ENCODE measurements at regions not wholly inside any gene's neighbourhood (a gene's known extent, or its start where the extent isn't known, plus 50 kb on each side); places are given as distances from the start of the nearest gene placed in this dataset.
"Not testable (repeated sequence)": the region's sequence is repeated elsewhere in the genome, so short reads cannot be mapped to it uniquely, and the experiment has no call there.

DNA sequence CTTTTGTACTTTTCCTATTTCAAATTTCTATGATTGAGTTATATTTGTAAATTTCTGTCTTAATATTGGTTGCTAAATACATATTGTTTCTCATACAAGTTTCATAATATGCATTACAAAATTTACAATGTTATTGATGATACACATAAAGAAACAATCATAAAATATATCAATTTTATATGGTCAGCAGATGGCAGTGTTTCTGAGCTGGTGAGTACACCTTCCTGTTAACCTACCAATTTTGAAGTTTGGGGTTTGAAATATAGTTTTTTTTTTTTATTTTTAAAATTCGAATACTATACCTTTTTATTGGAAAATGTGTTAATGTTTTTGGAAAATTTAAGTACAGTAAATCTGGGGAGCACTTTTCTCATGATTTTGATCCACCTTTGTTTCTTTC, 1953.1 kb upstream of the ADGRL3 start:
- DNase-seq, result no peak

DNA sequence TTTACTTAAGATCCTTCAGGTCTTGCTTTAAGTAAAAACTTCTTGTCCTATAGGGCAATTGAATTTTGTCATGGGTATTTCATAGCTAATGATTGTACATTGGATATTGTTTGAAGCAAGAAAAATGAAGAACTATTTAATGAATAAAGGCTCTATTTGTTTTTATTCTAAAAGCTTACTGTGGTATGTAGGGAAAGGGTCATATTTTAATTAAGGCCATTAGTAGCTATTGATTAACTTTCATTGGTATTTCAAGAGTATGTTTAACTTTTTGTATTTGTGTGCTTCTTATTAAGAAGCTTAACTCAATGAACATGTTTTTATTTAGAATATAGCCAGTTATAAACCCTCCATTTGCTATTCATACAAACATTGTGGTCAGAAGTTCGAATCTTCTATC, 1951.8 kb upstream of the ADGRL3 start:
- DNase-seq, result no peak

DNA sequence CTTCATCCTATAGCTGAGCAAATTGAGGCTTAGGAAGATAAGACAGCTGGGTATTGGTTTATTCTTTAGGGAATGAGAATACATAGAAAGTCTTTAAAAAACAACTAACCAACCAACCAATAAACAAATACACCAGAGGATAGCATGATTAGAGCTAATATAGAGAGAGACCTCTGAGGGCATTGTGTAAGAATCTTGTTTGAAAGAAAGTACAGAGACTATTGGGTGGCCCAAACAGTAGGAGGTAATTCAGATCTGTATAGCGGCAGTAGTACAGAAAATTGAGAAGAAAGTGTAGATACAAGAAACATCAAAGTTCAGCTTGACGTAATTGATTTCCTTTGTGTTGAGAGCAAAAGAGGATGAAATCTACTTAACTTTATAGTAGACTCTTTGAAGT, 1951.0 kb upstream of the ADGRL3 start:
- no peak for DNase-seq

DNA sequence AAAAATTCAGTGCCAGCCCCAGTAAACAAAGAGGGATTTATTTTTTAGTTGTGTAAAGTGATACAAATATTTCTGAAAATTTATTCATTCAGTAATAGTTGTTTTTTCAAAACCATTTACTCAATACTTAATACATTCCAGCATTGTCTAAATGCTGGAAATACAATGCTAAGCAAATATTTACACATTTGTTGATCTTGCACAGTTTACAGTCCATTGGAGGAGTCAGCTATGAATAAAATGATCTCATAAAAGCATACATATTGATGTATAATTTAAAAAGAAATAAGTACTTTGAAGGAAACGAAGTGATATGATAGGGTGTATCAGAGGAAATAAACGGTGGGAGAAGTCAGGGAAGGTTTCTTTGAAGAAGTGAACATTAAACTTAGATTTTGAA, 1942.1 kb upstream of the ADGRL3 start:
- DNase-seq, result no peak

DNA sequence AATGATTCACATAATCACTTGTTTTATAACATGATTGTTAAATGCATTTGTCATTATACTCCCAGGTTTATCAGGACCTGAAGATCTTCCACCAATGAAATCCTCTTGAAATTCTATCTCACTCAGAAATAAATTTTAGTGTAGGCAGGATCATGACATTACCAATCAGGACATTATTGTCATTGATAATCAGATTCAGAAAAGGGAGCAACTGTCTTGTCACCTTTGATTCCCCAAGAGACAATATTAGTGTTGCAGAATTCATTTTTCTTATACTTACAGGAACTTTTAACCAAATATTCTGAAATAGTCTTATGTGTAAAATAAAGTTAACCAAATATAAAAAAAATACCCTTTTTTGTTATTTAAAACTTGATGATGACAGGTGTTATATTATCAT, 1892.5 kb upstream of the ADGRL3 start:
- no peak for DNase-seq

DNA sequence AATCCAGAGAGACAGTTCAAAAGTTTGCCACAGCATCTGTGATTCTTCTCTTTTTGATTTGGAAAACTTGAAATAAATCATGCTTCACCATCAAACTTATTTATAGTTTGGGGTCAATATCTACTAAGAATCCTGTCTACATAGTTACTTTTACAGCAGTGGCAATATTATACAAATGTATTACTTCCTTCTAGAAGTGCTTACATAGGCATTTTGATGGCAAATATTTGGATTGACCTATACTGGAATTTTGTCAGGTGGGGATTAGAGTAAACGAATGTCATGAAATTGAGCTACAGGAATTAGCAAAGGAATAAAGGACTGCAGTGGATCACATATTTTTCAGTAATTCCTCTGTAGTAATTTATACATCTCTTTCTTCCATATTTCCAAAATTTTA, 1885.5 kb upstream of the ADGRL3 start:
- DNase-seq, result no peak

DNA sequence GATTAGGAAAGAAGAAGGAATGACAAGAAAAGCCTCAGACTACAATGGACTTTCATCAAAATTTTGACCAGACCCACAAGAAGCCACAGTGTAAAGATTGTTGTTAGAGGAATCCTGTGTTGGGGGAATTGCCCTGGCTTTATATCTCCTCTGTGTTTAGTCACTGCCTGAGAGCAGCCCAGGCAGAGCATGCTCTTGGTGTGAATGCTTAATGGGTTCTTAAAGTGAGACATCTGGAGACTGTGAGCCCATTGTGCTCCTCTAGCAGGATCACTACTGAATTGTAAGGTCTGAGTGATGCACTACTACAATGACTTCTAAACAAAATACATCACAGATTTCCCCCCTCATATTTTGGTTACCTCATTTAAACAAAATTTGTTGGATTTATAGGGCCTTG, 1860.5 kb upstream of the ADGRL3 start:
- no peak for DNase-seq

DNA sequence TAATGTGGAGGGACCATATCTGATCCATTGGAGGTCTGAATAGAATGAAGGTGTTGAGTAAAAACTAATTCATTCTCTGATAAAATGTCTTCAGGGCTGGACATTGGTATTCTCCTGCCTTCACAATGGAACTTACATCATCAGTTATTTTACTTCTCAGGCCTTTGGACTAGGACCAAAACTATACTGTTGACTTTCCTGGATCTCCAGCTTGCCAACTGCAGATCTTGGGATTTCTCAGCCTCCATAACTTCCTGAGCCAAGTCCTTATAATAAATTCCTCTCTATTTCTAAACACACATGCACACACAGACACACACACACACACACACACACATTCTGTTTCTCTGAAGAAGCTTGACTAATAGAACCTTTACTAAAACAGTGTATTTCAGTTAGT, 1858.6 kb upstream of the ADGRL3 start:
- DNase-seq, result no peak

DNA sequence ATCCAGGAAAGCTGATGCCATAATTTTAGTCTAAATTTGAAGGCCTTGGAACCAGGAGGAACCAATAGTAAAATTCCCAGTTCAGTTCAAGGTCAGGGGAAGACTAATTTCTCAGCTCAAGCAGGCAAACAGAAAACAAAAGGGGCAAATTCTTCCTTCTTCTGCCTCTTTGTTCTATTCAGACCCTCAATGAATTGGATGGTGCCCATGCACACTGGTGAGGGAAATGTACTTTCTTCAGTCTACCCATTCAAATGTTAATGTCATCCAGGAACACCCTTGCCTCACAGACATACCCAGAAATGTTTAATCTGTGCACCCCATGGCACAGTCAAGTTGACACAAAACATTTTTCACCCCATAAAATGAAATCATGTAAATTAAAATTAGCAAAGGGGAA, 1851.2 kb upstream of the ADGRL3 start:
- DNase-seq, result no peak

DNA sequence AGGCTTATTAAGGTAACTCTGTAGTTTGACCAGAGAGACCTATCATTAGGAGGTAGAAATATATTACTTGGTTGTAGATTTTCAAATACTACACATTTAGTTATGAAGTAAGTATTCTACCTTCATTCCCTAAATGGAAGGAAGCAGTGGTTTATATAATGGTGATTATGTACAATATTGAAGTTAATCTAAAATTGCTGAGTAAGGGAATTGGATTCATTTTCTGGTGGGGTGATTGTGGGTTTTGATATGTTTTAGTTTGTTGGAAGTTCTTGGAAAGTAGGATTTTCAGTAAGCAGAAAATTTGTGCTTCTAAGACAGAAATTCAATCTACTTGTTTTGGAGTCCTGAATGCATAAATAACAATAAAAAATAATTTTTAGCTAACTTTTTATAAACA, 1830.9 kb upstream of the ADGRL3 start:
- DNase-seq, result no peak

DNA sequence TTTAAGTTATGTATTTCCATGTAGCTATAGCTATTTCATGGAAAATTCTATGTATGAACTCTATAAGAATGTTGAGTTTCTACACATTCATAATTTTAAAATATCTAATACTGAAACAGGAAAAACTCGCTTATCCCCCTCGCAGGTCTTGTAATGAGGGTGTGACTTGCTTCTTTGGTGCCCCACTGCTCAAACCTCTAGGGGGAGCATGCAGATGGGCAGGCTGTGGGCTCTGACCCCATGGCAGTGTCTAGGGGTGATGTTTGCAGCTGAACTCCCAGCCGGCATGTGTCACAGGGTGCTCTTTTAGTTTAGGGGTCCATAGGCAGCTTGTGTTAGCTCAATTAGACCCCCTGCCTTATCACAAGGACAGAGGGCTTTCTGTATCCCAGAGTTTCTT, 1825.7 kb upstream of the ADGRL3 start:
- no peak for DNase-seq

DNA sequence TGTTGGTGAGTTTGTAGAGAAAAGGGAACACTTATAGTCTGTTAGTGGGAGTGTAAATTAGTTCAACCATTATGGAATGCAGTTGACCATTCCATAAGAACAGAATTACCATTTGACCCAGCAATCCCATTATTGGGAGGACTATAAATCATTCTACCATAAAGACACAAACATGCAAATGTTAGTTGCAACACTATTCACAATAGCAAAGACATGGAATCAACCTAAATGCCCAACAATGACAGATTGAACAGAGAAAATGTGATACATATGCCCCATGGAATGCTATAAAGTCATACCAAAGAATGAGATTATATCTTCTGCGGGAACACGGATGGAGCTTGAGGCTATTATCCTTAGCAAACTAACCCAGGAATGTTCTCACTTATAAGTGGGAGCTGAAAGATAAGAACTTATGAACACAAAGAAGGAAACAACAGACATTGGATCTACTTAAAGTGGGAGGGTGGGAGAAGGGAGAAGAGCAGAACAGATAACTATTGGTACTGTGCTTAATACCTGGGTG, 1819.2 kb upstream of the ADGRL3 start:
- no peak for DNase-seq

DNA sequence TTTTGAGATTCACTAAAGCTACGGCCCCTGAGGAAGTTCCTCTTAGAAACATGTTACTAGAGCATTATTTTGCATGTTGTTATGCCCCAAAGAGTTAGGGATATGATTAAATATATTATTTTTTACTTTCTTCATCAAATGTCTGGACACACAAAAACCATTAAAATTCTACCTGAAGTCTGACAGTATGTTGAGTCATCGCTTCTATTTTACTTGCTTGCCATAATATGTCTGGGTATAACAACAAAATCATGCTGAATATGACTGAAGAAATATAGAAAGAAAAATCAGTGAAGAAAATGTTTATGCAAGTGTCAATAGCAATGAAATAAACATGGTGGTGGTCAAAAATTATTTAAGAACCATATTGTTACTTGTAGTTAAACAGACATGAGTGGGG, 1818.5 kb upstream of the ADGRL3 start:
- DNase-seq, result no peak

DNA sequence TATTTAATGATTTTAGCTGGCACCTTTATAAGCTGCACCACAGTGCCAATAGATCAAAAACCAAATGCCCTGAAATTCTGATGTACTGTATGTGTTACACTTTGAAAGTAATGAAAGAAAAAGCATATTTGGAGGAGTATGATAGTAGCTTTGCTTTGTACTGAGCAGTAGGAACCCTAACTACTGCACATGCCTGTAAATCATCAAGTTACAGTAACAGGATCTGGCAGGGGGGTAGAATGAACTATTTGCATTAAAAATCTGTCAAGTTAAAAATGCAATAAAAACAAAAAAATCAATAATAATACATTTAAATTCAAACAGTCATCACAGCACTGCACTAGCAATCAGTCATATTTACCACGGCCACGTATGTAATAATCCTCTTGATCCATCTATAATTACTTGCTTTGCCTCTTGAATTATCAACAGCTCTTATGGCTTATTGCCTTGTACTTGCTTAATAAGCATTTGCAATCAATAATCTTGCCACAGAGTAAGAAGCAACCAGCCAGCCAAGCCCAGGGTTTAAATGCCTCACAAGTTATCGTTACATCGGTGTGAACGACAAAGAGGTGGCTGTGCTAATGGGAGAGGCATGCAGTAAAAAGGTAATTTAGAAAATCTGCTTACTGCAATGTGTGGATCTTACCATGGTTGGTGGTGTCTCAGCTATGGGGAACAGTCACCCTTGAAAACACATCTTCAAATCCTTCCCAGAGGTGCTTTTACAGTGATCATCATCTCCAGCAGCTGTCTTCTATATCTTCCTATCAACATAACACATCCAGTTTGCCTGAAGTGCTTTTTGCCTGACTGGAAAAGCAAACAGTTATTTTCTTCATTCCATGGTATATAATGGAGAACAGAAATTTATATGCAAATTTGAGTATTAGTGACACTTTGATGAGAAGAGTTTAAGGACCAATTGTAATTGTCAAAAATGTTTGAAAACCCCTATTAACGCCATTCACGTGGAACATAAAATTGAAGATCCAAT, 1812.1 kb upstream of the ADGRL3 start:
- DNase-seq, result no peak

DNA sequence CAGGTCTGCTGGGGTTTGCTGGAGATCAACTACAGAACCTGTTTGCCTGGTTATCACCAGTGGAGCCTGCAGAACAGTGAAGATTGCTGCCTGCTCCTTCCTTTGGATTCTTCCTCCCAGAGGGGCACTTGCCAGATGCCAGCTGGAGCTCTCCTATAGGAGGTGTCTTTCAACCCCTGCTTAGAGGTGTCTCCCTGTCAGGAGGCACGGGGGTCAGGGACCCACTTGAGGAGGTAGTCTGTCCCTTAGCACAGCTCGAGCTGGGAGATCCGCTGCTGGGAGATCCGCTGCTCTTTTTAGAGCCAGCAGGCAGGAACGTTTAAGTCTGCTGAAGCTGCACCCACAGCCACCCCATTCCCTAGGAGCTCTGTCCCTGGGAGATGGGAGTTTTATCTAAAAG, 1806.3 kb upstream of the ADGRL3 start:
- no peak for DNase-seq

DNA sequence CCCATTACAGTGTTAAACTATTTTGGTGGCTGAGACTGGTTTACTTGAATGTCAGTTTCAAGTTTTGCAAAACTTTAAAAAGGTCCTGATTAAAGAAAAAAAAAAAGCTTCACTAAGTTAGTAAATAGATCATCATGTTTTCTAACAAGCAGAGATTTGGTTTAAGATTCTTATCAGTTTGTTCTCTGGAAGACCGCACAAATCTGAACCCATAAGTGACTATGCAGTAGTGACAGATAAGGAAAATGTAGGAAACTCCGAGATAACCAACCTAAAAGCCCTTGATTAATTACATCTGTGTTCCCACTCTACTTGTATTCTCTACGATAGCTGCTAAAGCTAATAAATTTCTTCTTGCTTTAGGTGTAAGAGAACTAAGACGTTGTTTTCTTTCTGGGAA, 1799.8 kb upstream of the ADGRL3 start:
- DNase-seq, result no peak

DNA sequence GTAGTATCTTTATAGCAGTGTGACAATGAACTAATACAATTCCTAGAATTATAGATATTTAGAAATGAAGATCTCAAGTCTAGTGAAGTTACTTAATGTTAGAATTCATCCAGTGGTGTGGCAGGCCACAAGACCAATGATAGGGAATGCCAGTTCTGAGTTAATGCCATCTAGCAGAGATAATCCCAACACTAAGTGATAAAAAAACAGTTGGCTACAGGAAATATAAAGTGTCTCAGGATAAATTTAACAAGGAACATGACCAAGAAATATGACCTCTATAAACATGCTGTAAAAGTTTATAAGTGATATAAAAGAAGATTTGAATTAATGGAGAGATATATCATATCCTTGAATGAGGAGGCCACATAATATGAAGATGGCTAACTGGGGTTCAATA, 1790.5 kb upstream of the ADGRL3 start:
- DNase-seq, result no peak

DNA sequence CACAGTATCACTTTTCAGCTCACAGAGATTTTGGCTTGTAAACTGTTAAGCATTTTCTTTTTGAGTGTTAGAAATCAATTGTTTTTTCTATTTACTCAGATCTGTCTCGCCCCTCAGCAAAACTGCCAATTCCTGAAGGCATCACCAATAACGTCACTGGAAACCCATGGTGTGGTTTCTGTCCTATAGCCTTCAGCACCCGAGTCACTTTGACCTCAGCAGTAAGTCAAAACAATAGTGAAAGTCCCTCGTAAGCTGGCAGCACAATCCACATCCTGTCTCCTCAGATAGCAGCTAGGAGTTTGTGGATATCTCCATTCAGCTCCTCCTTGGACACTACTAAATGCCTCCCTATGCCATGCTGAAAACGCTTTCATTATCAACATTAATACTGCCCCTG, 1787.4 kb upstream of the ADGRL3 start:
- DNase-seq, result no peak

DNA sequence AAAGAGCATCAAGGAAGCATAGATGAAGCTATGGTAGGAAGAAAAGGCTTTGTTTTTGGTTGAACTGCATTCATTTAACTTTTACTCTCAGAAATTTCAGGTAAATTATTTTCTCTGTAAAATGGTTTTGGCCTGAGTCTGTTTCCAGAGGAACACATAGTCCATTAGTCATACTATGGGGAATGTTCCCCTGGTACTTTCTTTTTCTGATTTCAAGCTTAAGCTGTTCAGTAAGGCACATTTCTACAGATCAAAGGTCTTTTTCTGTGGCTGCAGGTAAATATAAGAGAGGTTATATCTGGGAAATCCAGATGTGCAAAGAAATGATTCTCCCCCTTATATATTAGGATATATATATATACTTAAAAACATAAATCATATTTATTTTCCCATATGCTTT, 1744.4 kb upstream of the ADGRL3 start:
- no peak for DNase-seq

DNA sequence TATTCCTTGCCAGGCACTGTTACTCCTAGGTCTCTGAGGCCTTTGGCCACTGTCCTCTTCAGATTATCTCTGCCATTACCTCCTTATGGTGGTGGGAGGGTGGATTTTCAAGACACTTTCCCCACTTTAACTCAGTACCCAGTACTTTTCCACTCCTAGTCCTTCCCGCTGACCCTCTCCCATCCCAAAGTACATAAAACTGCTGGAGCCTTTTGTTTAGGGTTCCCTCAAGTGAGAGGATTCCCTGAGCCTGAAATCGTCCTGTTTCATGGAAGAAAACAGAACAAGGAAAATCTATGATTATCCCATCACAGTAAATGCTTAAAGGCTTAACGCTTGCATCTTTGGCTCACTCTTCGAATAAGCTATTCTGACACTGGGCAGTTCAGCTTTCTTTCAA, 1742.5 kb upstream of the ADGRL3 start:
- DNase-seq, result no peak

DNA sequence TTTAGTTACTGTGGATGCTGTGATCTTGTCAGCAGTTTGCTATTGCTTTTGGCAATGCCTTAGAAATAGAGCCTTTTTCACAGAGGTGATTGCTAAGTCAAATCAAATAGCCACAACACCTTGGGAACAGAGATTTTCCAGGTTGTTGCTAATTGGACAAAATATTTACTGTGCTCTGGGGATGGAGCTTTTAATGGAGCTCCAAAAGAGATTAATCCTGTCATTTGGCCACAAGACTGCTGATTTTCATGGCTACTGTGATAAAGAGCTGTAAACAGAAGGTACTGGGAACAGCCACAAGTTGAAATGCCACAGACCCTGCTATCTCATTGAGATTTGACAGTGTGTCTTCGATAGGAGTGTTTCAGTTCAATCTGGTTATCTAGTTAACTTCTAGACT, 1715.2 kb upstream of the ADGRL3 start:
- DNase-seq, result no peak

DNA sequence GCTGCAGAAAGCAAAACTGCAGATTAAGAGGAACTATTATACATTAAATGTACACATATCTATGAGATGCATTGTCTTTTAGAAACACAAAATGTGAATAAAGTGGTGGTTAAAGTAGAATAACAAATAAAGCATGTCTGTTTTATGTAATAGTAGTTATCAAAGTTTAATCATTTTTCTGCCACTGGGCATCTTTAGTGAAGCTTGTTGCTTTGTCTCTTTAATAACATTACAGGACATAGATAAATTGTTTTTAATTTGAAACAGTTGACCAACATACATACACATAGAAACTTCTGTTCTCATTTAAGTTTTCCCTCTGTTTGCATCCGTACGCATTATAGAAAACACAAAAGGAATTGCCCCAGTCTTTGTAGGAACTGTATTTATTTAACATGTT, 1700.0 kb upstream of the ADGRL3 start:
- DNase-seq, result no peak

DNA sequence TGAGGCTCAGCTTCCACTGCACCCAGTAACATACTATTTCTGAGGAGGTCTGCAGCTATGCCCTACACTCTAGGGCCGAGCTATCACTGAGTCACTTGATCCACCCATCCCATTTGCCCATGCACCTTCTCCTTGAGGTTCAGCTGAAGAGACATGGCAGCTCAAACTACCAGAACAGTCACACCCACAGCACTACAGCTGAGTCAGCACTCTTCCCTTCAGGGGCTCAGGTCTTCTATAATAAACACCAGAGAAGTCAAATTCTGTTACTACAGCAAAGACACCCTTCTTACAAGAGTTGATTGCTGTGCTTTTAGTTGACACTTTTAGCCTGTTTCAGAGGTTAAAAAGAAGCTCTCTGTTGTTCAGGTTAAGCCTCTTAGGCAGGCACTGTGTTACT, 1696.4 kb upstream of the ADGRL3 start:
- DNase-seq, result no peak

DNA sequence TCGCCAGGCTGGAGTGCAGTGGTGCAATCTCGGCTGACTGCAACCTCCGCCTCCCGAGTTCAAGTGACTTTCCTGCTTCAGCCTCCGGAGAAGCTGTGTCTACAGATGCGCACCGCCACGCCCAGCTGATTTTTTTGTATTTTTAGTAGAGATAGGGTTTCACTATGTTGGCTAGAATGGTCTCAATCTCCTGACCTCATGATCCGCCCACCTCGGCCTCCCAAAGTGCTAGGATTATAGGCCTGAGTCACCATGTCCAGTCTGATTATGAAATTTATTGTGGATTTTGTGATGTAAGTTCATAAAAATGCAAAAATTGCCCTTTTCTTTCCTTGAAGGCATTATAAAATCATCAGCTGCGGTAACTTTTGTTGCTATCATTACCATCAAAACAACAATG, 1688.3 kb upstream of the ADGRL3 start:
- not testable (repeated sequence) for DNase-seq

DNA sequence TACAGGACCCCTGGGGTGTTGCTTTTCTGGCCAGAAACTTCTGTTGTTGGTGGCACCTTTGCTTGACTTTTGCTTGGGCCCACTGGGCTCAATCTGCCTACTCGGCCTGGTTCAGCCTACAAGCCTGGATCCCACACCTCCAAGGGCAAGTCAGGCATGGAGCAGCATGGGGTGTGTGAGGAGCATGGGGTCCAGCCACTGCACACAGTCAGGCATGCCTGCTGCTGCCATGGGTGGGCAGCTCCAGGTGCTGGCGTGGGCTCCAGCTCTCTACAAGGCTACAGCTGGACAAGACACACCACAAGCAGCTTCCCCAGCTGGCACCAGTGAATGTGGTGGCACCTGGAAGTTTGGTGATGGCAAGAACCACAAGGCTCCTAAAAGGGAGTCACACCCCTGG, 1683.1 kb upstream of the ADGRL3 start:
- DNase-seq, result no peak

Measured in stimulated activated CD4-positive, alpha-beta T cell treated with anti-CD3 and anti-CD28 coated beads, Interleukin-2, amount 100 ng/mL, for 24 hours (primary cell).